ENCODE measurements at regions not wholly inside any gene's neighbourhood (a gene's known extent, or its start where the extent isn't known, plus 50 kb on each side); places are given as distances from the start of the nearest gene placed in this dataset.

DNA sequence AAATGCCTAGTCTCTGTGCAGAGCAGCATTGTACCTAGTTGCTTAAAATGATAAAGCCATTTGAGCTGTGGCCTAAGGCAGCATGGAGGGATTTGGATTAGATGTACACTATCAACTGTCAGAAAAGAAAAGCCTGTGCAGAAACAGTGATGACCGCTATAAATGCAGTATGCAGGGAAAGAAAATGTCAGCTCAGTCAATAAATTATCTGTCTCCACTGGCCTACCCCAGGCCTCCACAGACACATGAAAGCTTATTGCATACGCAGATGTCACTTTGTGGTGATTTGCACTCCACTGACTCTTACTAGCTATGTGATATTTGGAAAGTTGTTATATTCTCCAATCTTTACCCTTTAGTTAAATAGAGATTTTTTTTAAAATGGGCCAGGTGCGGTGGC, 221.9 kb upstream of the OPRM1 start:
- intact Hi-C loops (cut with micrococcal nuclease): no loop called here
- DNase-seq (no peak), ATAC-seq (ENCODE audit: low read depth) (no peak)
- no peak overlapping the region for H2AFZ ChIP-seq (ENCODE audit: insufficient read depth, low read depth, low read length, poor library complexity, severe bottlenecking)
- Mint-ChIP-seq H3K27me3 (no peaks in the 10 kb centered on the region), H3K9me3 (ENCODE audit: insufficient read depth) (peaks cover 4% of the 10 kb centered on the region), H3K4me1 (no peaks in the 10 kb centered on the region), H3K27ac (no peak overlapping the region), H3K4me3 (no peak overlapping the region)
- ChIA-PET CTCF (no interaction called here), POLR2A (no interaction called here)
- no peaks in the 10 kb centered on the region for H3K27me3 ChIP-seq (replicated peaks in 1 of 4; ENCODE audit: control extremely low read depth in 1 of 4, control insufficient read depth in 3 of 4, insufficient read depth in 4 of 4, low read length in 3 of 4)
- H3K9me3 ChIP-seq (ENCODE audit: control extremely low read depth in 1 of 3, control insufficient read depth in 2 of 3, insufficient read depth in 1 of 3, low read length in 2 of 3): peaks cover 0 to 14% (median 0%) of the 10 kb centered on the region in 3 donors
- H3K27ac ChIP-seq (ENCODE audit: low read length in 2 of 2): no peak overlapping the region
- H3K4me3 ChIP-seq (ENCODE audit: control extremely low read depth in 1 of 5, extremely low read depth in 1 of 5, insufficient read depth in 1 of 5, low read depth in 2 of 5, low read length in 4 of 5): no peak overlapping the region
- no peak overlapping the region for H3K9ac ChIP-seq (ENCODE audit: low read length)
- TF ChIP-seq EZH2 (IDR thresholded peaks at IDR 0.05; ENCODE audit: borderline replicate concordance, insufficient read depth, low read depth, low read length, poor library complexity, severe bottlenecking): no peak
- TF ChIP-seq, protein P1, sequence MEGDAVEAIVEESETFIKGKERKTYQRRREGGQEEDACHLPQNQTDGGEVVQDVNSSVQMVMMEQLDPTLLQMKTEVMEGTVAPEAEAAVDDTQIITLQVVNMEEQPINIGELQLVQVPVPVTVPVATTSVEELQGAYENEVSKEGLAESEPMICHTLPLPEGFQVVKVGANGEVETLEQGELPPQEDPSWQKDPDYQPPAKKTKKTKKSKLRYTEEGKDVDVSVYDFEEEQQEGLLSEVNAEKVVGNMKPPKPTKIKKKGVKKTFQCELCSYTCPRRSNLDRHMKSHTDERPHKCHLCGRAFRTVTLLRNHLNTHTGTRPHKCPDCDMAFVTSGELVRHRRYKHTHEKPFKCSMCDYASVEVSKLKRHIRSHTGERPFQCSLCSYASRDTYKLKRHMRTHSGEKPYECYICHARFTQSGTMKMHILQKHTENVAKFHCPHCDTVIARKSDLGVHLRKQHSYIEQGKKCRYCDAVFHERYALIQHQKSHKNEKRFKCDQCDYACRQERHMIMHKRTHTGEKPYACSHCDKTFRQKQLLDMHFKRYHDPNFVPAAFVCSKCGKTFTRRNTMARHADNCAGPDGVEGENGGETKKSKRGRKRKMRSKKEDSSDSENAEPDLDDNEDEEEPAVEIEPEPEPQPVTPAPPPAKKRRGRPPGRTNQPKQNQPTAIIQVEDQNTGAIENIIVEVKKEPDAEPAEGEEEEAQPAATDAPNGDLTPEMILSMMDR (IDR thresholded peaks at IDR 0.05): no peak
- no peaks in the 10 kb centered on the region for H4K20me1 ChIP-seq (ENCODE audit: control insufficient read depth, insufficient read depth, low read length, poor library complexity, severe bottlenecking)
- no CpG with 5 or more reads among the region's 3 CpGs for WGBS (ENCODE audit: insufficient coverage)
- H3K4me2 ChIP-seq (replicated peaks; ENCODE audit: low read depth, low read length, poor library complexity, severe bottlenecking): no peak overlapping the region
- H3K36me3 ChIP-seq (replicated peaks in 1 of 2; ENCODE audit: control extremely low read depth in 1 of 2, control insufficient read depth in 1 of 2, extremely low read depth in 1 of 2, insufficient read depth in 2 of 2, low read length in 1 of 2): no peaks in the 10 kb centered on the region
- H3K79me2 ChIP-seq (ENCODE audit: control insufficient read depth, insufficient read depth, low read length): no peaks in the 10 kb centered on the region
- H3K4me1 ChIP-seq (ENCODE audit: control insufficient read depth in 2 of 2, insufficient read depth in 2 of 2, low read length in 2 of 2): no peaks in the 10 kb centered on the region

DNA sequence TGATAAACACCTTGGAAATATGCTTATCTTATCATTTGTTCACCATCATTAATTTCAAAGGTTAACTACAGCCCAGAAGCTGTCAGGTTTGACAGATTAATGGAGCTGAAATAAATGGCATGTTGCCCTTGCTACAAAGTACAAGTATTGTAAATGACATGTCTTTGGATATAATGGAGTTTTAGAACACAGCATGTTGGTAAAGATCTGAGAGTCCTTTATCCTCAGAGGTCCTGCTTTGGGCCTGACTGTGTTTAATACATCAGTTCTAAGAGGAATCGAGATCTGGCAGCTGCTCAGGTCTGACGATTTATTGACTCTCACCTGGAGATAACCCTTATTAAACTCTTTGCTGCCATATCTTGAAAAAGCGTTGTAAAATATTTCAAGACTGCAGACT, 222.7 kb upstream of the OPRM1 start:
- WGBS (ENCODE audit: insufficient coverage): no CpG with 5 or more reads among the region's 3 CpGs
- no peaks in the 10 kb centered on the region for H3K36me3 ChIP-seq (replicated peaks in 1 of 2; ENCODE audit: control extremely low read depth in 1 of 2, control insufficient read depth in 1 of 2, extremely low read depth in 1 of 2, insufficient read depth in 2 of 2, low read length in 1 of 2)
- Mint-ChIP-seq H3K27ac (no peak overlapping the region), H3K27me3 (no peaks in the 10 kb centered on the region), H3K4me3 (no peak overlapping the region), H3K4me1 (no peaks in the 10 kb centered on the region), H3K9me3 (ENCODE audit: insufficient read depth) (peaks cover 4% of the 10 kb centered on the region)
- intact Hi-C loops (cut with micrococcal nuclease): no loop called here
- DNase-seq (no peak), ATAC-seq (ENCODE audit: low read depth) (no peak)
- peaks cover 0 to 14% (median 0%) of the 10 kb centered on the region in 3 donors for H3K9me3 ChIP-seq (ENCODE audit: control extremely low read depth in 1 of 3, control insufficient read depth in 2 of 3, insufficient read depth in 1 of 3, low read length in 2 of 3)
- no peak overlapping the region for H3K27ac ChIP-seq (ENCODE audit: low read length in 2 of 2)
- no peaks in the 10 kb centered on the region for H3K27me3 ChIP-seq (replicated peaks in 1 of 4; ENCODE audit: control extremely low read depth in 1 of 4, control insufficient read depth in 3 of 4, insufficient read depth in 4 of 4, low read length in 3 of 4)
- H2AFZ ChIP-seq (ENCODE audit: insufficient read depth, low read depth, low read length, poor library complexity, severe bottlenecking): no peak overlapping the region
- no peaks in the 10 kb centered on the region for H3K4me1 ChIP-seq (ENCODE audit: control insufficient read depth in 2 of 2, insufficient read depth in 2 of 2, low read length in 2 of 2)
- no peak overlapping the region for H3K4me3 ChIP-seq (ENCODE audit: control extremely low read depth in 1 of 5, extremely low read depth in 1 of 5, insufficient read depth in 1 of 5, low read depth in 2 of 5, low read length in 4 of 5)
- H3K9ac ChIP-seq (ENCODE audit: low read length): no peak overlapping the region
- no peak for TF ChIP-seq EZH2 (IDR thresholded peaks at IDR 0.05; ENCODE audit: borderline replicate concordance, insufficient read depth, low read depth, low read length, poor library complexity, severe bottlenecking)
- TF ChIP-seq, protein P1 (IDR thresholded peaks at IDR 0.05): no peak
- ChIA-PET CTCF (no interaction called here), POLR2A (no interaction called here)
- H3K79me2 ChIP-seq (ENCODE audit: control insufficient read depth, insufficient read depth, low read length): no peaks in the 10 kb centered on the region
- no peak overlapping the region for H3K4me2 ChIP-seq (replicated peaks; ENCODE audit: low read depth, low read length, poor library complexity, severe bottlenecking)
- H4K20me1 ChIP-seq (ENCODE audit: control insufficient read depth, insufficient read depth, low read length, poor library complexity, severe bottlenecking): no peaks in the 10 kb centered on the region
